Neural cell (in vitro differentiated cells): ENCODE measurements at regions not wholly inside any gene's neighbourhood (a gene's known extent, or its start where the extent isn't known, plus 50 kb on each side); places are given as distances from the start of the nearest gene placed in this dataset.

Source experiments
- H2AFZ ChIP-seq: fragments of 200-600, 300-800 bp; sonication (generic), shearing (Covaris generic); 2 replicates; pipeline ENCODE4 v1.6.0; 2014; ENCODE audit warnings: low read depth, mild to moderate bottlenecking, antibody characterized with exemption, low read length, moderate library complexity
- H3F3A ChIP-seq: fragments of 200-600 bp; shearing (Covaris generic); 2 replicates; pipeline ENCODE4 v1.6.1; 2016; ENCODE audit warnings: mild to moderate bottlenecking, moderate library complexity, mixed read lengths, antibody characterized with exemption, low read length; ENCODE audit not compliant: insufficient read depth, poor library complexity, severe bottlenecking
- H3K27ac ChIP-seq: fragments of 200-600, 300-800 bp; sonication (generic), shearing (Covaris generic); 2 replicates; pipeline ENCODE4 v1.5.1; 2014; ENCODE audit warnings: mild to moderate bottlenecking, low read length, moderate library complexity
- H3K27me3 ChIP-seq: fragments of 300-800, 200-600 bp; sonication (generic), shearing (Covaris generic); 2 replicates; pipeline ENCODE4 v1.6.0; 2014; ENCODE audit warnings: mild to moderate bottlenecking, low read depth, low read length, moderate library complexity; ENCODE audit not compliant: insufficient read depth
- H3K36me3 ChIP-seq: fragments of 300-800, 200-600 bp; sonication (generic), shearing (Covaris generic); 2 replicates; pipeline ENCODE4 v1.5.1; 2014; ENCODE audit warnings: mild to moderate bottlenecking, antibody characterized with exemption, low read length, moderate library complexity; ENCODE audit not compliant: insufficient read depth
- H3K4me2 ChIP-seq: fragments of 300-800, 200-600 bp; sonication (generic), shearing (Covaris generic); 2 replicates; pipeline ENCODE4 v1.6.0; 2014; ENCODE audit warnings: mild to moderate bottlenecking, low read length
- H3K4me3 ChIP-seq: fragments of 300-800, 200-600 bp; sonication (generic), shearing (Covaris generic); 2 replicates; pipeline ENCODE4 v1.5.1; 2014; ENCODE audit warnings: mild to moderate bottlenecking, low read length, moderate library complexity
- H3K79me2 ChIP-seq: fragments of 200-600 bp; shearing (Covaris generic); replicated peaks from 2 replicates; pipeline ENCODE4 v1.6.0; 2014; ENCODE audit warnings: mild to moderate bottlenecking, low read length, moderate library complexity; ENCODE audit not compliant: insufficient read depth
- H3K9ac ChIP-seq: fragments of 300-800, 200-600 bp; sonication (generic), shearing (Covaris generic); 2 replicates; pipeline ENCODE4 v1.6.1; 2016; ENCODE audit warnings: mild to moderate bottlenecking, low read length, mixed read lengths
- H3K9me2 ChIP-seq: fragments of 200-600 bp; shearing (Covaris generic); 2 replicates; pipeline ENCODE4 v1.6.1; 2016; ENCODE audit warnings: mild to moderate bottlenecking, low read length, mixed read lengths; ENCODE audit not compliant: insufficient read depth
- H3K9me3 ChIP-seq: fragments of 200-600, 300-800 bp; sonication (generic), shearing (Covaris generic); 2 replicates; pipeline ENCODE4 v1.6.1; 2016; ENCODE audit warnings: mild to moderate bottlenecking, mixed run types, low read length, moderate library complexity, mixed read lengths
- H4K20me1 ChIP-seq: fragments of 200-600 bp; shearing (Covaris generic); 2 replicates; pipeline ENCODE4 v1.6.1; 2016; ENCODE audit warnings: mild to moderate bottlenecking, mixed run types; ENCODE audit not compliant: insufficient read depth
- EP300 ChIP-seq: fragments of 450-650 bp; conservative IDR thresholded peaks from 2 replicates; pipeline ENCODE4 v1.6.1; 2014; ENCODE audit warnings: antibody characterized with exemption, mild to moderate bottlenecking, moderate library complexity; ENCODE audit not compliant: poor library complexity, severe bottlenecking
- EZH2 ChIP-seq: fragments of 200-600, 300-800 bp; shearing (Covaris generic), sonication (generic); IDR thresholded peaks from 2 replicates; pipeline ENCODE4 v1.6.1; 2014; ENCODE audit warnings: antibody characterized with exemption, low read length, borderline replicate concordance, mild to moderate bottlenecking; ENCODE audit not compliant: insufficient read depth, poor library complexity, severe bottlenecking
- MXI1 ChIP-seq: fragments of 450-650 bp; conservative IDR thresholded peaks from 2 replicates; pipeline ENCODE4 v1.6.1; 2014; ENCODE audit warnings: antibody characterized with exemption, mild to moderate bottlenecking; ENCODE audit not compliant: poor library complexity, severe bottlenecking
- POLR2AphosphoS5 ChIP-seq: IDR thresholded peaks from 2 replicates; pipeline ENCODE4 v1.6.1; 2012
- RAD21 ChIP-seq: fragments of 450-650 bp; conservative IDR thresholded peaks from 2 replicates; pipeline ENCODE4 v1.6.1; 2014; ENCODE audit warnings: antibody characterized with exemption, mild to moderate bottlenecking, moderate library complexity
- SMC3 ChIP-seq: fragments of 450-650 bp; conservative IDR thresholded peaks from 2 replicates; pipeline ENCODE4 v1.6.1; 2014; ENCODE audit warnings: antibody characterized with exemption, mild to moderate bottlenecking, moderate library complexity; ENCODE audit not compliant: poor library complexity
- TAF1 ChIP-seq: IDR thresholded peaks from 2 replicates; pipeline ENCODE4 v1.6.1; 2012; ENCODE audit warnings: low read depth
- TF ChIP-seq, protein P1 (sequence below): IDR thresholded peaks from 2 replicates; pipeline ENCODE4 v1.6.1; 2012; ENCODE audit warnings: borderline replicate concordance
- TF ChIP-seq, protein P2 (sequence below): fragments of 450-650 bp; IDR thresholded peaks from 2 replicates; pipeline ENCODE4 v1.5.1; 2014; ENCODE audit warnings: antibody characterized with exemption, mild to moderate bottlenecking, moderate library complexity; ENCODE audit not compliant: poor library complexity, severe bottlenecking

DNA sequence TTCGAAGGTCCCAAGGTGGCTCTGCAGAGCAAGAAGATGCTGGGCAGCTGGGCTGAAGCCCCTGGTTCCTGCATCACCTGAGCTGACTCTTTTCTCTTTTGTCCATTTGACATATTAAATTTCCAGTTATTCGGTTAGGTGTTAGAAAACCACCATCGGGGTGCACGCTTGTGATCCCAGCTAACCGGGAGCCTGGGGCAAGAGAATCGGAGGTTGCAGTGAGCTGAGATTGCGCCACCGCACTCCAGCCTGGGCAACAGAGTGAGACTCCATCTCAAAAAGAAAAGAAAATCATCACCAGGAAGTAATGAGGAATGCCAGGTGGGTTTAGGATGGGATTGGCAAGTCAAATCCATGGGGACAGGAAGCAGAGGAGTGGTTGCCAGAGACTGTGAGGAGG lies 76.3 kb upstream of the ZC3H12A start:
- Histone ChIP-seq H3K27me3 (no peaks in the 10 kb centered on the region), H3F3A (no peaks in the 10 kb centered on the region), H3K9ac (no peak overlapping the region), H3K4me3 (no peak overlapping the region), H3K79me2 (no peaks in the 10 kb centered on the region), H3K36me3 (no peaks in the 10 kb centered on the region), H3K4me2 (no peak overlapping the region), H2AFZ (no peak overlapping the region), H3K27ac (no peak overlapping the region), H4K20me1 (no peaks in the 10 kb centered on the region), H3K9me2 (no peaks in the 10 kb centered on the region), H3K9me3 (no peaks in the 10 kb centered on the region)
- TF ChIP-seq EZH2 (no peak), EP300 (no peak), RAD21 (no peak), MXI1 (no peak), TAF1 (no peak), SMC3 (no peak), POLR2AphosphoS5 (no peak)
- TF ChIP-seq, protein P1, sequence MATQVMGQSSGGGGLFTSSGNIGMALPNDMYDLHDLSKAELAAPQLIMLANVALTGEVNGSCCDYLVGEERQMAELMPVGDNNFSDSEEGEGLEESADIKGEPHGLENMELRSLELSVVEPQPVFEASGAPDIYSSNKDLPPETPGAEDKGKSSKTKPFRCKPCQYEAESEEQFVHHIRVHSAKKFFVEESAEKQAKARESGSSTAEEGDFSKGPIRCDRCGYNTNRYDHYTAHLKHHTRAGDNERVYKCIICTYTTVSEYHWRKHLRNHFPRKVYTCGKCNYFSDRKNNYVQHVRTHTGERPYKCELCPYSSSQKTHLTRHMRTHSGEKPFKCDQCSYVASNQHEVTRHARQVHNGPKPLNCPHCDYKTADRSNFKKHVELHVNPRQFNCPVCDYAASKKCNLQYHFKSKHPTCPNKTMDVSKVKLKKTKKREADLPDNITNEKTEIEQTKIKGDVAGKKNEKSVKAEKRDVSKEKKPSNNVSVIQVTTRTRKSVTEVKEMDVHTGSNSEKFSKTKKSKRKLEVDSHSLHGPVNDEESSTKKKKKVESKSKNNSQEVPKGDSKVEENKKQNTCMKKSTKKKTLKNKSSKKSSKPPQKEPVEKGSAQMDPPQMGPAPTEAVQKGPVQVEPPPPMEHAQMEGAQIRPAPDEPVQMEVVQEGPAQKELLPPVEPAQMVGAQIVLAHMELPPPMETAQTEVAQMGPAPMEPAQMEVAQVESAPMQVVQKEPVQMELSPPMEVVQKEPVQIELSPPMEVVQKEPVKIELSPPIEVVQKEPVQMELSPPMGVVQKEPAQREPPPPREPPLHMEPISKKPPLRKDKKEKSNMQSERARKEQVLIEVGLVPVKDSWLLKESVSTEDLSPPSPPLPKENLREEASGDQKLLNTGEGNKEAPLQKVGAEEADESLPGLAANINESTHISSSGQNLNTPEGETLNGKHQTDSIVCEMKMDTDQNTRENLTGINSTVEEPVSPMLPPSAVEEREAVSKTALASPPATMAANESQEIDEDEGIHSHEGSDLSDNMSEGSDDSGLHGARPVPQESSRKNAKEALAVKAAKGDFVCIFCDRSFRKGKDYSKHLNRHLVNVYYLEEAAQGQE: no peak
- TF ChIP-seq, protein P2, sequence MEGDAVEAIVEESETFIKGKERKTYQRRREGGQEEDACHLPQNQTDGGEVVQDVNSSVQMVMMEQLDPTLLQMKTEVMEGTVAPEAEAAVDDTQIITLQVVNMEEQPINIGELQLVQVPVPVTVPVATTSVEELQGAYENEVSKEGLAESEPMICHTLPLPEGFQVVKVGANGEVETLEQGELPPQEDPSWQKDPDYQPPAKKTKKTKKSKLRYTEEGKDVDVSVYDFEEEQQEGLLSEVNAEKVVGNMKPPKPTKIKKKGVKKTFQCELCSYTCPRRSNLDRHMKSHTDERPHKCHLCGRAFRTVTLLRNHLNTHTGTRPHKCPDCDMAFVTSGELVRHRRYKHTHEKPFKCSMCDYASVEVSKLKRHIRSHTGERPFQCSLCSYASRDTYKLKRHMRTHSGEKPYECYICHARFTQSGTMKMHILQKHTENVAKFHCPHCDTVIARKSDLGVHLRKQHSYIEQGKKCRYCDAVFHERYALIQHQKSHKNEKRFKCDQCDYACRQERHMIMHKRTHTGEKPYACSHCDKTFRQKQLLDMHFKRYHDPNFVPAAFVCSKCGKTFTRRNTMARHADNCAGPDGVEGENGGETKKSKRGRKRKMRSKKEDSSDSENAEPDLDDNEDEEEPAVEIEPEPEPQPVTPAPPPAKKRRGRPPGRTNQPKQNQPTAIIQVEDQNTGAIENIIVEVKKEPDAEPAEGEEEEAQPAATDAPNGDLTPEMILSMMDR: no peak

DNA sequence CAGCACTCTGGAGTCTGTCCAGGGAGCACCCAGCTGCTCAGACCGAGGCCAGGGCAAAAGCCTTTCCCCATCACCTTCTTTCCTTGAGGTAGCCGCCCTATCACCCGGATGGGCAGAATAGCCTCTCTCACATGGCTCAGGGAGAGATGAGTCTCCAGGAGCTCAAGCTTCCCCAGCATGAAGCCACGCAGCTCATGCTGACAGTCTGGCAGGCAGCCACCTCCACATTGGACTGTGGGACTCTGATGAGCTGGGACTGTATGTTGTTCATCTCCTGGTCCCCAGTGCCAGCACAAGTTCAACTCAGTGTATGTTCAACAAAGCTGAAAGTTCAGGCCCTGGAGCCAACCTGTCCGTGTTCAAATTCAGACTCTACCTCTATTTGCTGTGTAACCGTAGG lies 75.2 kb upstream of the ZC3H12A start:
- H3K79me2 ChIP-seq: no peaks in the 10 kb centered on the region
- H3K36me3 ChIP-seq: no peaks in the 10 kb centered on the region
- no peak for TF ChIP-seq RAD21
- TF ChIP-seq EZH2: no peak
- TF ChIP-seq EP300: no peak
- TF ChIP-seq POLR2AphosphoS5: no peak
- TF ChIP-seq, protein P2: no peak
- TF ChIP-seq TAF1: no peak
- TF ChIP-seq MXI1: no peak
- TF ChIP-seq, protein P1: no peak
- no peak for TF ChIP-seq SMC3
- H2AFZ ChIP-seq: no peak overlapping the region
- no peaks in the 10 kb centered on the region for H4K20me1 ChIP-seq
- H3K4me2 ChIP-seq: no peak overlapping the region
- no peaks in the 10 kb centered on the region for H3K9me2 ChIP-seq
- no peak overlapping the region for H3K9ac ChIP-seq
- H3K27ac ChIP-seq: no peak overlapping the region
- H3K27me3 ChIP-seq: no peaks in the 10 kb centered on the region
- H3K9me3 ChIP-seq: no peaks in the 10 kb centered on the region
- no peaks in the 10 kb centered on the region for H3F3A ChIP-seq
- H3K4me3 ChIP-seq: no peak overlapping the region
